Keratinocyte (primary cell): ENCODE measurements at regions not wholly inside any gene's neighbourhood (a gene's known extent, or its start where the extent isn't known, plus 50 kb on each side); places are given as distances from the start of the nearest gene placed in this dataset.

Experiments used
- DNase-seq: peaks from one replicate; pipeline ENCODE4 v3.0.0-alpha.2; 2011; ENCODE audit warnings: low read depth, missing footprints, low spot score
- FAIRE-seq: peaks from 2 replicates; lab custom pipeline; 2011; peaks lifted over from hg19 to GRCh38; lab: Jason Lieb, UNC
- H2AFZ ChIP-seq: 2 replicates; pipeline ENCODE4 v1.6.0; 2012; ENCODE audit warnings: low read length, control low read depth, inconsistent platforms; ENCODE audit not compliant: control insufficient read depth
- H3K27ac ChIP-seq: 2 replicates; pipeline ENCODE4 v1.5.1; 2011; ENCODE audit warnings: low read length; ENCODE audit not compliant: control insufficient read depth, insufficient read depth
- H3K27me3 ChIP-seq: 3 replicates; pipeline ENCODE4 v1.6.0; 2011; ENCODE audit warnings: low read length; ENCODE audit not compliant: control insufficient read depth, insufficient read depth; ENCODE audit errors: extremely low read depth
- H3K36me3 ChIP-seq, 2 experiments: 2 replicates in 1 of 2; 3 replicates in 1 of 2; pipeline ENCODE4 v1.5.1; 2011; ENCODE audit warnings: low read length in 2 of 2, mild to moderate bottlenecking in 1 of 2; ENCODE audit not compliant: control insufficient read depth in 2 of 2, insufficient read depth in 2 of 2; ENCODE audit errors: extremely low read depth in 1 of 2
- H3K4me1 ChIP-seq: 3 replicates; pipeline ENCODE4 v1.5.1; 2011; ENCODE audit warnings: low read length; ENCODE audit not compliant: control insufficient read depth, insufficient read depth; ENCODE audit errors: extremely low read depth
- H3K4me2 ChIP-seq: 3 replicates; pipeline ENCODE4 v1.6.0; 2011; ENCODE audit warnings: low read depth, low read length; ENCODE audit not compliant: control insufficient read depth, insufficient read depth; ENCODE audit errors: extremely low read depth
- H3K4me3 ChIP-seq, 3 experiments: fragments of 200-600 bp in 1 of 3; sonication (generic) in 1 of 3; 2 replicates in 2 of 3; 3 replicates in 1 of 3; pipeline ENCODE4 v1.5.1; 2011 to 2016; ENCODE audit warnings: low read length in 3 of 3, mild to moderate bottlenecking in 3 of 3, control low read depth in 2 of 3, inconsistent platforms in 1 of 3, low read depth in 1 of 3, mixed read lengths in 1 of 3, mixed run types in 1 of 3, moderate library complexity in 1 of 3; ENCODE audit not compliant: control insufficient read depth in 2 of 3, insufficient read depth in 2 of 3; ENCODE audit errors: extremely low read depth in 1 of 3
- H3K79me2 ChIP-seq: 2 replicates; pipeline ENCODE4 v1.6.0; 2012; ENCODE audit warnings: low read length; ENCODE audit not compliant: control insufficient read depth, insufficient read depth
- H3K9ac ChIP-seq: 3 replicates; pipeline ENCODE4 v1.6.0; 2011; ENCODE audit warnings: low read length; ENCODE audit not compliant: control insufficient read depth, insufficient read depth; ENCODE audit errors: extremely low read depth
- H3K9me1 ChIP-seq: 3 replicates; pipeline ENCODE4 v1.6.0; 2011; ENCODE audit warnings: low read length; ENCODE audit not compliant: control insufficient read depth, insufficient read depth; ENCODE audit errors: extremely low read depth
- H3K9me3 ChIP-seq: 2 replicates; pipeline ENCODE4 v1.5.1; 2012; ENCODE audit warnings: low read depth, low read length; ENCODE audit not compliant: control insufficient read depth
- H4K20me1 ChIP-seq: 3 replicates; pipeline ENCODE4 v1.6.0; 2011; ENCODE audit warnings: low read length; ENCODE audit not compliant: control insufficient read depth, insufficient read depth; ENCODE audit errors: extremely low read depth
- CTCF ChIP-seq, 3 experiments: IDR thresholded peaks in 1 of 3; conservative IDR thresholded peaks in 1 of 3; optimal IDR thresholded peaks in 1 of 3; 2 replicates in 2 of 3; 3 replicates in 1 of 3; pipeline versions ENCODE3 to v1.5.1; 2011; ENCODE audit warnings: low read length in 3 of 3, mild to moderate bottlenecking in 3 of 3, moderate library complexity in 2 of 3, control low read depth in 1 of 3, inconsistent platforms in 1 of 3; ENCODE audit not compliant: insufficient read depth in 2 of 3; ENCODE audit errors: extremely low read depth in 1 of 3
- EZH2 ChIP-seq: IDR thresholded peaks from one replicate; pipeline ENCODE4 v1.6.1; 2012; ENCODE audit warnings: inconsistent platforms, mild to moderate bottlenecking, low read length, moderate library complexity
- dilution Hi-C: fragments of 300-500 bp; cut with MboI; formaldehyde crosslinking; loops from one replicate; pipeline ENCODE4 v1.7.0; 2020; ENCODE audit warnings: low sequenced_read_pairs; ENCODE audit not compliant: extremely low pct_ligation_motif_present

- Histone ChIP-seq H3K79me2 (no peaks in the 10 kb centered on the region), H3K4me3 (no peak overlapping the region), H3K9me1 (no peaks in the 10 kb centered on the region), H3K36me3 (no peaks in the 10 kb centered on the region), H3K9me3 (no peaks in the 10 kb centered on the region), H3K4me2 (no peak overlapping the region), H2AFZ (no peak overlapping the region), H3K4me1 (peaks cover 3% of the 10 kb centered on the region), H3K27me3 (no peaks in the 10 kb centered on the region), H3K9ac (no peak overlapping the region), H4K20me1 (no peaks in the 10 kb centered on the region), H3K27ac (no peak overlapping the region)
- dilution Hi-C loops: no loop called here
- no peak for TF ChIP-seq EZH2
- no peak for TF ChIP-seq CTCF (optimal IDR thresholded peaks at IDR 0.05 in 1 of 3, IDR thresholded peaks at IDR 0.05 in 1 of 3, conservative IDR thresholded peaks at IDR 0.05 in 1 of 3; ENCODE audit: extremely low read depth in 1 of 3, insufficient read depth in 2 of 3, low read length in 3 of 3)
- FAIRE-seq (no peak), DNase-seq (no peak)
These were observed 150.1 kb downstream of the SLC7A11 start for GRCh38 chr4:138092060-138092459.

GRCh38 chr4:138090918-138091676 lies 151.1 kb downstream of the SLC7A11 start:
- TF ChIP-seq EZH2 (no peak), CTCF (optimal IDR thresholded peaks at IDR 0.05 in 1 of 3, IDR thresholded peaks at IDR 0.05 in 1 of 3, conservative IDR thresholded peaks at IDR 0.05 in 1 of 3; ENCODE audit: extremely low read depth in 1 of 3, insufficient read depth in 2 of 3, low read length in 3 of 3) (no peak)
- Histone ChIP-seq H4K20me1 (no peaks in the 10 kb centered on the region), H3K4me3 (no peak overlapping the region), H2AFZ (peak overlapping the region; percentile 84), H3K9me3 (no peaks in the 10 kb centered on the region), H3K27ac (no peak overlapping the region), H3K4me1 (peaks cover 3% of the 10 kb centered on the region), H3K4me2 (peak overlapping the region; percentile 84), H3K27me3 (no peaks in the 10 kb centered on the region), H3K9ac (no peak overlapping the region), H3K79me2 (no peaks in the 10 kb centered on the region), H3K9me1 (no peaks in the 10 kb centered on the region), H3K36me3 (no peaks in the 10 kb centered on the region)
- dilution Hi-C loops: no loop called here
- DNase-seq: no peak
- FAIRE-seq: no peak
